T-helper 9 cell (primary cell): ENCODE measurements at regions not wholly inside any gene's neighbourhood (a gene's known extent, or its start where the extent isn't known, plus 50 kb on each side); places are given as distances from the start of the nearest gene placed in this dataset.

ENCODE experiments used
- DNase-seq: peaks from one replicate; pipeline ENCODE4 v3.0.0-alpha.2; 2020

DNA sequence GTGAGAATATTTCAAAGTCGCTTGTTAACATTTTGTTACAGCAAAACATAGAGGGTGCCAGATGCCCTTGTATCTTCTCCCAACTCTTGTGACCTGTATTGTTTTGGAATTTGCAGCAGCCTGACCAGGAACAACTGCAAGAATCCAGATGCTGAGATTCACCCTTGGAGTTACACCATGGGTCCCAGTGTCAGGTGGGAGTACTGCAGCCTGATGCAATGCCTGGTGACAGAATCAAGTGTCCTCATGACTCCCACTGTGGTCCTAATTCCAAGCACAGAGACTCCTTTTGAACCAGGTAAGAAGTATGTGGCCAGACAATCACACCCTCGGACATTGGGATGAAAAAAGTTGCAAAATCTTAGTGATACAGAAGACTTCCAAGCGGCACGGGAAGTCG lies 79.6 kb upstream of the MAP3K4 start:
- DNase-seq: no peak

DNA sequence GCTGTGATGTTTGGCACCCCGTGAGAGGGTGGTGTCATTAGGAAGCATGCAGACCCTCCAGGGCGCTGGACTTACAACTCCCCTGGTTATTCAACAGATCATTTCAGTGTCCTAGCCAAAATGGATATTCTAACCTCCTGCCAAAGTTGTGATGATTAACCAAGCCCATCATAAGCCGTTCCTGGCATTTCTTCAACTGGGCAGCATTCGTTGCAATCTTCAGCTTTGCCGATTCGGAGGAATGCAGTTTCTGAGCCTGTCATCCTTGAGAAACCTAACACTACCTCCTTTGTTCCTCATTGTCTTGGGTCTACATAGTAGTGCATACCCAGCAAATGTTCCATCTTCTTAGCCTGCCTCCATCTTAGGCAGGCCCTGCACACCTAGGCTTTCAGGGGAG lies 79.2 kb upstream of the MAP3K4 start:
- no peak for DNase-seq

DNA sequence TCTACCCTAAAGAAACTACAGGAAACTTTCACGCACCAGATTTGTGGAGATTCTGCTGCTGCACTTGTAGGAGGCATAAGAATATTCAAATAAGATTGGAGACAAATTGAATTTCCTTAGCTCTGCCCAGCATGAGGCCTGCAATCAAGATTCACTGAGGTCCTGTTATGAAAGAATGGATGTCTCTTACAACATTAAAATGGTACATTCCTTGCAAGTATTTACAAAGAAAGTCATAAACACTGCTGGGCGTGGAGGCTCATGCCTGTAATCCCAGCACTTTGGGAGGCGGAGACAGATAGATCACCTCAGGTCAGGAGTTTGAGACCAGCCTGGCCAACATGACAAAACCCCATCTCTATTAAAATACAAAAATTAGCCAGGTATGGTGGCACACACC lies 74.0 kb upstream of the MAP3K4 start:
- DNase-seq: no peak

DNA sequence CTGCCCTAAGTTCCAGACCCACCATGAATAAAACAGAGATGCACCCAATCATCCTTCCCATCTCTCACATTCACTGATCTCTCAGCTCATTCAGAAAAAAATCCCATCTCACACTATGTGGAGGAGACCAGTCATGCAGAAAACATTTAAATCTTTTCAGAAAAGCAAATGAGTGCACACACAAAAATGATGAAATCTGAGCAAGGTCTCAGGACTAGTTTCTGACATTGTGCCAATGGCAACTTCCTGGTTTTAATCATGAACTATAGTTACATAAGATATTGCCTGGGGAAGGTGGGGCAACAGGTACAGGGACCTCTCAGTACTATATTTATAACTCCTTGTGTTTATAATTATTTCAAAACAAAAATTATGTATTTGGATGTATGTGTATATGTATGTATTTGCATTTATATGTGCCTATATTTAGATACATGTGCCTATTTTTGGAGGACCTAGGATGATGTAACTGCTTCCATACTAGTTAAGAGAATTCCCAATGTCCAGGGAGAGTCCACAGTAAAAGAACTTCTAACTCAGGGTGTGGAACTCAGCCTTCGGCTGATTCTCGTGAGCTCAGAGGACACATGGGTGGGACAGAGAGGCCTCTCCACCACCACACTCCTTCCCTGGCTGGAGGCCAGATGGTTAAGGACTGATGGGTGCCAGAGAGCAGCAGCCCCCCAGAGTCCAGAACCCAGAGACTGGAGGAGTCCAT lies 71.7 kb upstream of the MAP3K4 start:
- no peak for DNase-seq

DNA sequence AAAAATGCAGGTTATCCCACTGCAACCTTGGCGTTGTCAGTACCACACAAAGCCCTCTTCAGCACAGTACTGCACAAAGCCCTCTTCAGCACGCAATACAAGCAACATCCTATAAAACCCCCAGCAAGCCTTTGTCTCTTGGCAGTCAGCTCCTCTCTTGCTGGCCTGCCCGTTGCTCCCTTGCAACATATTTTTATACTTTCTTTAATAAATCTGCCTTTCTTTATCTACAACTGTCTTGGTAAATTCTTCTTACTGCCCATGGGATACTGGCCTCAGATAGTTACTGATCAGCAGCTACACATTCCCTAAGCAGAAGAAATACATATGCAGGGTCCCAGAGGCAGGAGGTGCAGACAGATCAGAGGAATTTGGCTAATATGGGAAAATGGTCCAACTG lies 70.5 kb upstream of the MAP3K4 start:
- DNase-seq: no peak

DNA sequence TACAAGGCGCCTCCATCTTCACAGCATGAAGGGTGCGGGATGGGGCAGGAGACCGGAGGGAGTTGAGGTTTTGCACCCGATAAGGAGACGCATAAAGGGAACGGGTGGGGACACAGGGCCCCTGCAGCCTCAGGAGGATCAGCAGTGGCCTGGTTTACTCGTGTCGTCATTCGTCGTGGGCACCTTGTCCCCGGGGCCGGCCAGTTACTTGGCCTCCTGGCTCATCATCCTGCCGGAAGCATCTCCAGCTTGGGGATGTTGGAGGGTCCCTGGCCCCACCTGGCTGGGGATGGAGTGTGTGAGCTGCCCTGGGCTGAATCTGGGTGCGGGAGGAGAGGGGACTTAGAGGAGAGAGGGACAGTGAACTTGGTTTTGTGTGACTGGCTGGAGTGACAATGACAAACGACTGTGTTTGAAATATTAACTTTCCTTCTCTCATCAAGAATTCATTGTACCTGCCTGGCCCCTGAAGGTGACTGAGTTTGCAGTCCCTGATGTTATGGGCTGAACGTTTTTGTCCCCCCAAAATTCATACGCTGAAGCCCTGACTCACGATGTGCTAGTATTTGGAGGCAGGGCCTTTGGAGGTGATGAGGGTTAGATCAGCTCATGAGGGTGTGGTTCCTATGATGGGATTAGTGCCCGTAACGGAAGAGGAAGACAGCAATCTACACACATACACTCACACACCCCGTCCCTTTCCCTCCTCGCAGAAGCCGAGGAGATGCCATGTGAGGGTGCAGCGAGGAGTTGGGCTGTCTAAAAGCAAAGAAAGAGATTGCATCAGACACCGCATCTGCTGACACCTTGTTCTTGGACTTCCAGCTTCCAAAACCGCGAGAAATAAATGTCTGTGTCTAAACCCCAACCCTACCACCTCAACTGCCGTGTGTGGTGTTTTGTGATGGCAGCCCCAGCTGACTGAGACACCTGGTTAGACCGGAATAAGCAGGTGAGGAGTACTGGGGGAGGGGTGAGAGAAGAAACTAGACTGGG lies 65.0 kb upstream of the MAP3K4 start:
- no peak for DNase-seq

DNA sequence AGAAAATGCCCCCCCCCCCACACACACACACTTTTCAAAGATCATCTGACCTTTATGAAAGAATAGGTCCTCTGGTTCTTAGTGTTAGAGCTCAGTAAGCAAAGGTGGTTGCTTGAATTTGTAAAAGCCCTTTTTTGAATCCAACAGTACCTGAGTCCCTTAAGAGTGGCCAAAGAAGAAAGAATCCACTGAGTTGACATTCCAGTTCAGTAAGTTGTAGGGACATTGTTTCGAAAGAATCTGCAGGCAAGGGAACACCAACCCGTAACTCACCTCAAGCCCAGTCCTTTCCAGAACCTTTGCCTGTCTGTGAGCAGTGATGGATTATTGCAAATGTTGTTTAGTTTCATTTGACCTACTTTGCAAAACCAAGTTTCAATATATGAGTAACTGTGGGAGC lies 64.2 kb upstream of the MAP3K4 start:
- DNase-seq: no peak

DNA sequence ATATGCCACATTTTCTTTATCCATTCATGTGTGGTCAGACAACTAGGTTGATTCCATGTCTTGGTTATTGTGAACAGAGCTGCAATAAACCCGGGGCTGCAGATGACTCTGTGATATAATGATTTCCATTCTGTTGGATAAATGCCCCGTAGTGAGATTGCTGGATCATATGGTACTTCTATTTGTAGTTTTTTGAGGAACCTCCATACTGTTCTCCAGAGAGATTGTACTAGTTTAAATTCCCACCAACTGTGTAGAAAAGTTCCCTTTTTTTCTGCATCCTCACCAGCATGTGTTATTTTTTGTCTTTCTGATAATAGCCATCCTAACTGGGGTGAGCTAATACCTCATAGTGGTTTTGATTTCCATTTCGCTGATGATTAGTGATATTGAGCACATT lies 62.2 kb upstream of the MAP3K4 start:
- DNase-seq: no peak

DNA sequence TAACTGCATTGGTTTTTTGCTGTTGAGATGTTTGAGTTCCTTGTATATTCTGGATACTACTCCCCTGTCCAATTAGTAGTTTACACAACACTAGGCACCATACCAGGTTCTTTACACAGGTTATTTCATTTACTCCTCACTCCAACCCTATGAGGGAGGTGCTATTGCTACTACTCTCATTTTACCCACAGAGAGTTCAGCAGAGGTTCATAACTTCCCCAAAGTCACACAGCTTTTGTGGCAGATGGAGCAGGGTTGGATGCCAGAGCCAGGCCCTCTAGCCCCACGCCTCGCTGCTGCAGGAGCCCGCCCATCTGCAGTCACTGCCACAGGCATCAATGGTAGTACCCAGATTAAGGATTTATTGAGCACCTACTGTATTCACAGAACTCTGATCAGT lies 61.7 kb upstream of the MAP3K4 start:
- no peak for DNase-seq

DNA sequence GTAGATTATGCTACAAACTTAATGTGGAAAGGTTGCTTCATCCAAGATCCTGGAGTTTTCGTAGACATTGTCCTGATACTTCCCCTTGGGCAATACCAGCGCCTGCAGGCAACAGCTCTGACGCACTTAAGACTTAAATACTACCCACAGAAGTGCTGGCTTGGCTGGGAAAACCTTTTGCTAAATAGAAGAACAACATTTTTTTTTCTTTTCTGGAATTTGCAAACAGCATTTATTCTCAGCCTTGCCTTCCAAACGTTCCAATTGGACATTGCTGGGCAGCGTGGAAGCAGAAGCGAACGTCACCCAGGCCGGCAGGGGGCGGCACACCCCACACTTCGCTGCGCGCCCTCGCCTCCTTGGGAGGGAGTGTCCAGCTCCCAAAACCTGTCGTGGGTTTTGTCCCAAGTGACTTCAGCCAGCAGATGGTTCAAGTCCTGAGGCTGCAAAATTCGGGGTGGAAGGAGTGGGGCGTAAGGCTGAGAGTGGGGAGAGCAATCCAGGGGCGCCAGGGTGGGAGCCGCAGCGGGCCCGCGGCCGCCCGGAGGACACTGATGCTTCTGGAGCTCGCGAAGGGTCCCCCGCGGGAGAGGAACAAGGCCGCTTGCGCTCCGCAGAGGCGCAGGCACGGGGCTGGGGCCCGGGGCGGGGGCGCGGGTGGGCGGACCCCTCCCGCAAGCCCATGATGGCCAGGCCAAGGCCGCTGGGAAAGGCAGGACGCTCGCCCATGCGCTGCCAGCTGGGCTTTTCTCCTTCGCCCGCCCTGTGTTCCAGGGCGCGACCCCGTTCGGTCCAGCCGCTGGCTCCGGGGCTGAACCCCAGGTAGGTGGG lies 60.8 kb upstream of the MAP3K4 start:
- peak; percentile 57 for DNase-seq

DNA sequence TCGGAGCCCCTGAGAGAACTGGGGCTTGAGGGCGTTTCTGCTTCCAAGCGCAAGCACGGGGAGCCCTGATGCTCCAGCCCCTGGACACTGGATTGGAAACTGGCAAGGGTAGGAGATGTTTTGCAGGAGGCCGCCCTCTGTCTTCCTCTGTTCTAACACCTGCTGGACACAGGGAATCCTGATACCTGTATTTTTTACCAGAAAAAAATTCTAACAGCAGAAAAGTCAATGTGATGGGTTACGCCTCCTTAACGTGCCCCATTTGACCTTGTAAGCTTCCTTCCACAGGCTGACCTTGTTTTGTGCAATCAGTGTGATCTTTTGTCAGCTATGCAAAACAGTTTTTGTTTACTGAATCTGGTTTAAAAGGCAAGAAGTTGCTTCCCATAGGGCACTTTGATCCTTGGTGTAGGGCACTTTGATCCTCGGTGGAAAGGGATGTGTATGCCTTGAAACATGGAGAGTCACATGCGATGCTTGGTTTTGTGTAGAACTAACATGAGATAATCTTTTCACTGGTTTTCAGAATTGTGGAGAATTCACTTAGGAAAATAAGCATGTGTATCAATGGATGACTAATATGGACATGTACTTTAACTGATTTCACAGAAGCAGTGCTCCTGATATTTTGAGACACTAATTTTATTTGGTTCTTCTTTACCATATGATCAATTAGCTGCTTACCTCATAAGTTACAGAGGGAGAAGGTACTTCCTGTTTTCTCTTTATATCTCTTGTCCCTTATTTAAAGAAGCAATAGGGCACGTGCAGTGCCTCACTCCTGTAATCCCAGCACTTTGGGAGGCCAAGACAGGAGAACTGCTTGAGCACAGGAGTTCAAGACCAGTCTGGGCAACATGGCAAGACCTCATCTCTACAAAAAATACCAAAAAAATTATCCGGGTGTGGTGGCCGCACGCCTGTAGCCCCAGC lies 59.9 kb upstream of the MAP3K4 start:
- DNase-seq: no peak

DNA sequence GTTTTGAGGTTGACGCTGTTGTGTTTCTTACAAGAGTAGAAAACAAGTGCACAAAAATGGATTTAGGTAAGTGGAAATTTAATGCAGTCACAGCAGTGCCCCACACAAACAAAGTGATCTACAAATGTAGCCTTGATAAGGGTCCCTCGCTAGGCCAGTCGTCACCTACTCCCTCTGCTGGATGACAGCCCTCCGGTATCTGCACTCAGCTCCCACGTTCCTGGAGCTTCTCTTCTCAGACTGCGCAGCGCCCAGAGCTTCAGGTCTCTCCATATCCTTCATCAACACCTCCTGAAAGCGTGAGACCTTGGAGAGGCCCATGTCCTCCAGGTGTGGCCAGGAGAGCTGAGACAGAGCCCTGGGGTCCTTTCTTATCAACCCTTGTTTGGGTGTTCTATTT lies 58.3 kb upstream of the MAP3K4 start:
- DNase-seq: no peak

DNA sequence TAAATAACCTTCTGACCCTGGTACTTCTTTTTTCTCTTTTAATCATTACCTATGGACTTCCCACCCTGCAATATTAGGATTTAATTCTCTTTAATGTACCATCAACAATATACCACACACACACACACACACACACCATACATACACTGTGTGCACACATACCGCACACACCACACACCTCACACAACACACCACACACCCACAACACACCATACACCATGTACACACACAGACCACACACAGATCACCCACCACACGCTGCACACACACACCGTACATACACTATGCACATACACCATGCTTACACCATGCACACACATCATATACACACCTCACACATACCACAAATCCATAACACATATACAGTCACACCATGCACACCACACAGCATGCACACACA lies 57.4 kb upstream of the MAP3K4 start:
- no peak for DNase-seq

DNA sequence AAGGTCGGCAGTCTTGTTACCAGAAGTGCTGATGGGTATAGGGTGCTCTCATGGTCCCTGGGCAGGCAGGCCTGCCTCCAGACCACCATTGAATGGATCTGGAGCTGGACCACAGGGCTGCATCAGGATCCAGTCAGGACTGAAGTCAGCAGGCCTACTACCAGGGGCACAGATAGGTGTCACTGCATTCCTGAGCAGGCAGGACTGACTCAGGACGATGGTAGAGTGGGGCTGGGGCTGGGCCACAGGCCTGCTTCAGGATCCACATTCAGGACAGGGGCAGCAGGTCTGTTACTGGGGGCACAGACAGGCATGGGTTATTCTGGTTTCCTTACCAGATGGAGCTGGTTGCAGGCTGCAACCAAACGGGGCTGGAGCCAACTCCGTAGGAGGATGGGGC lies 51.4 kb upstream of the MAP3K4 start:
- no peak for DNase-seq
